ENCODE measurements at regions not wholly inside any gene's neighbourhood (a gene's known extent, or its start where the extent isn't known, plus 50 kb on each side); places are given as distances from the start of the nearest gene placed in this dataset.

DNA sequence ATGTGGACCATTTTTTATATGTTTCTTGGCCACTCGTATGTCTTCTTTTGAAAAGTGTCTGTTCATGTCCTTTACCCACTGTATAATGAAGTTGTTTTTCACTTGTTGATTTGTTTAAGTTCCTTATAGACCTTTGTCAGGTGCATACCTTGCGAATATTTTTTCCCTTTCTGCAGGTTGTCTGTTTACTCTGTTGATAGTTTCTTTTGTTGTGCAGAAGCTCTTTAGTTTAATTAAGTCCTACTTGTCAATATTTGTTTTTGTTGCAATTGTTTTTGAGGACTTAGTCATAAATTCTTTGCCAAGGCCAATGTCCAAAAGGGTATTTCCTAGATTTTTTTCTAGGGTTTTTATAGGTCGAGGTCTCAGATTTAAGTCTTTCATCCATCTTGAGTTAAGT, 66.2 kb downstream of the UNC5CL start (continued):
- no peak for TF ChIP-seq ZSCAN21 (CRISPR knock-in tag; IDR thresholded peaks at IDR 0.05; ENCODE audit: borderline replicate concordance)
- peak; percentile 62; the same call in 1 of the 2 replicates for TF ChIP-seq RARA (CRISPR knock-in tag; IDR thresholded peaks at IDR 0.05)
- no peak for TF ChIP-seq ZFY (CRISPR knock-in tag; IDR thresholded peaks at IDR 0.05)
- TF ChIP-seq, protein P1, sequence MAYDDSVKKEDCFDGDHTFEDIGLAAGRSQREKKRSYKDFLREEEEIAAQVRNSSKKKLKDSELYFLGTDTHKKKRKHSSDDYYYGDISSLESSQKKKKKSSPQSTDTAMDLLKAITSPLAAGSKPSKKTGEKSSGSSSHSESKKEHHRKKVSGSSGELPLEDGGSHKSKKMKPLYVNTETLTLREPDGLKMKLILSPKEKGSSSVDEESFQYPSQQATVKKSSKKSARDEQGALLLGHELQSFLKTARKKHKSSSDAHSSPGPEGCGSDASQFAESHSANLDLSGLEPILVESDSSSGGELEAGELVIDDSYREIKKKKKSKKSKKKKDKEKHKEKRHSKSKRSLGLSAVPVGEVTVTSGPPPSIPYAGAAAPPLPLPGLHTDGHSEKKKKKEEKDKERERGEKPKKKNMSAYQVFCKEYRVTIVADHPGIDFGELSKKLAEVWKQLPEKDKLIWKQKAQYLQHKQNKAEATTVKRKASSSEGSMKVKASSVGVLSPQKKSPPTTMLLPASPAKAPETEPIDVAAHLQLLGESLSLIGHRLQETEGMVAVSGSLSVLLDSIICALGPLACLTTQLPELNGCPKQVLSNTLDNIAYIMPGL (CRISPR knock-in tag; IDR thresholded peaks at IDR 0.05; ENCODE audit: borderline replicate concordance in 1 of 2, low read depth in 1 of 2): no peak
- peak; percentile 78; the same call in 1 of the 2 replicates for TF ChIP-seq NFIC (IDR thresholded peaks at IDR 0.05; ENCODE audit: low read length)
- TF ChIP-seq FOXO1 (CRISPR knock-in tag; IDR thresholded peaks at IDR 0.05): peak; percentile 18; the same call in 1 of the 2 replicates
- TF ChIP-seq FOXA1 (IDR thresholded peaks at IDR 0.05): peak; percentile 78
- TF ChIP-seq FOXA1 (CRISPR knock-in tag; IDR thresholded peaks at IDR 0.05): 0 out of 2 replicates have a peak, but pooled peaks have one; percentile 32
- TF ChIP-seq HIVEP1 (CRISPR knock-in tag; IDR thresholded peaks at IDR 0.05): no peak
- TF ChIP-seq FOXP1 (IDR thresholded peaks at IDR 0.05): peak; percentile 90
- TF ChIP-seq FOXP1 (CRISPR knock-in tag; IDR thresholded peaks at IDR 0.05): peak; percentile 97
- TF ChIP-seq, protein P2, sequence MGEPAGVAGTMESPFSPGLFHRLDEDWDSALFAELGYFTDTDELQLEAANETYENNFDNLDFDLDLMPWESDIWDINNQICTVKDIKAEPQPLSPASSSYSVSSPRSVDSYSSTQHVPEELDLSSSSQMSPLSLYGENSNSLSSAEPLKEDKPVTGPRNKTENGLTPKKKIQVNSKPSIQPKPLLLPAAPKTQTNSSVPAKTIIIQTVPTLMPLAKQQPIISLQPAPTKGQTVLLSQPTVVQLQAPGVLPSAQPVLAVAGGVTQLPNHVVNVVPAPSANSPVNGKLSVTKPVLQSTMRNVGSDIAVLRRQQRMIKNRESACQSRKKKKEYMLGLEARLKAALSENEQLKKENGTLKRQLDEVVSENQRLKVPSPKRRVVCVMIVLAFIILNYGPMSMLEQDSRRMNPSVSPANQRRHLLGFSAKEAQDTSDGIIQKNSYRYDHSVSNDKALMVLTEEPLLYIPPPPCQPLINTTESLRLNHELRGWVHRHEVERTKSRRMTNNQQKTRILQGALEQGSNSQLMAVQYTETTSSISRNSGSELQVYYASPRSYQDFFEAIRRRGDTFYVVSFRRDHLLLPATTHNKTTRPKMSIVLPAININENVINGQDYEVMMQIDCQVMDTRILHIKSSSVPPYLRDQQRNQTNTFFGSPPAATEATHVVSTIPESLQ (CRISPR knock-in tag; conservative IDR thresholded peaks at IDR 0.05): no peak
- TF ChIP-seq CREB1 (IDR thresholded peaks at IDR 0.05): no peak
- TF ChIP-seq CREB1 (CRISPR knock-in tag; IDR thresholded peaks at IDR 0.05): peak; percentile 15; the same call in 1 of the 2 replicates
- no peak for TF ChIP-seq GZF1 (CRISPR knock-in tag; IDR thresholded peaks at IDR 0.05)
- no peak for TF ChIP-seq SMAD1 (CRISPR knock-in tag; IDR thresholded peaks at IDR 0.05; ENCODE audit: borderline replicate concordance, low read depth)
- no peak for TF ChIP-seq RNF219 (CRISPR knock-in tag; IDR thresholded peaks at IDR 0.05)
- TF ChIP-seq, protein P3, sequence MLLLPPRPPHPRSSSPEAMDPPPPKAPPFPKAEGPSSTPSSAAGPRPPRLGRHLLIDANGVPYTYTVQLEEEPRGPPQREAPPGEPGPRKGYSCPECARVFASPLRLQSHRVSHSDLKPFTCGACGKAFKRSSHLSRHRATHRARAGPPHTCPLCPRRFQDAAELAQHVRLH (CRISPR knock-in tag; IDR thresholded peaks at IDR 0.05; ENCODE audit: borderline replicate concordance, low read depth): no peak
- TF ChIP-seq, protein P4, sequence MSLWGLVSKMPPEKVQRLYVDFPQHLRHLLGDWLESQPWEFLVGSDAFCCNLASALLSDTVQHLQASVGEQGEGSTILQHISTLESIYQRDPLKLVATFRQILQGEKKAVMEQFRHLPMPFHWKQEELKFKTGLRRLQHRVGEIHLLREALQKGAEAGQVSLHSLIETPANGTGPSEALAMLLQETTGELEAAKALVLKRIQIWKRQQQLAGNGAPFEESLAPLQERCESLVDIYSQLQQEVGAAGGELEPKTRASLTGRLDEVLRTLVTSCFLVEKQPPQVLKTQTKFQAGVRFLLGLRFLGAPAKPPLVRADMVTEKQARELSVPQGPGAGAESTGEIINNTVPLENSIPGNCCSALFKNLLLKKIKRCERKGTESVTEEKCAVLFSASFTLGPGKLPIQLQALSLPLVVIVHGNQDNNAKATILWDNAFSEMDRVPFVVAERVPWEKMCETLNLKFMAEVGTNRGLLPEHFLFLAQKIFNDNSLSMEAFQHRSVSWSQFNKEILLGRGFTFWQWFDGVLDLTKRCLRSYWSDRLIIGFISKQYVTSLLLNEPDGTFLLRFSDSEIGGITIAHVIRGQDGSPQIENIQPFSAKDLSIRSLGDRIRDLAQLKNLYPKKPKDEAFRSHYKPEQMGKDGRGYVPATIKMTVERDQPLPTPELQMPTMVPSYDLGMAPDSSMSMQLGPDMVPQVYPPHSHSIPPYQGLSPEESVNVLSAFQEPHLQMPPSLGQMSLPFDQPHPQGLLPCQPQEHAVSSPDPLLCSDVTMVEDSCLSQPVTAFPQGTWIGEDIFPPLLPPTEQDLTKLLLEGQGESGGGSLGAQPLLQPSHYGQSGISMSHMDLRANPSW (CRISPR knock-in tag; IDR thresholded peaks at IDR 0.05; ENCODE audit: borderline replicate concordance): 0 out of 2 replicates have a peak, but pooled peaks have one; percentile 41
- no peak for TF ChIP-seq MTA3 (CRISPR knock-in tag; IDR thresholded peaks at IDR 0.05)
- TF ChIP-seq KLF11 (CRISPR knock-in tag; IDR thresholded peaks at IDR 0.05): no peak
